HG03342 (cell line): ENCODE measurements at regions not wholly inside any gene's neighbourhood (a gene's known extent, or its start where the extent isn't known, plus 50 kb on each side); places are given as distances from the start of the nearest gene placed in this dataset.
"Not testable (repeated sequence)": the region's sequence is repeated elsewhere in the genome, so short reads cannot be mapped to it uniquely, and the experiment has no call there.

Experiments used
- ATAC-seq: cut with Tn5 transposase; IDR thresholded peaks from one replicate; pipeline ENCODE4 v1.9.1; 2021; ENCODE audit warnings: mild to moderate bottlenecking, moderate library complexity; ENCODE audit not compliant: unreplicated experiment

GRCh38 chr16:65717846-65718245 is 596.0 kb upstream of the CDH11 start:
- ATAC-seq, result no peak

GRCh38 chr16:65716737-65717700 is 595.2 kb upstream of the CDH11 start:
- ATAC-seq, result no peak

- ATAC-seq, result no peak
Measured at GRCh38 chr16:65713181-65713808, 591.4 kb upstream of the CDH11 start.

- ATAC-seq, result no peak
Measured at GRCh38 chr16:65710107-65710506, 588.2 kb upstream of the CDH11 start.

- no peak for ATAC-seq
Measured at GRCh38 chr16:65704866-65705265, 583.0 kb upstream of the CDH11 start.

- ATAC-seq, result no peak
Measured at GRCh38 chr16:65702707-65703402, 581.0 kb upstream of the CDH11 start.

- no peak for ATAC-seq
Measured at GRCh38 chr16:65700596-65700995, 578.7 kb upstream of the CDH11 start.

GRCh38 chr16:65698791-65699321 is 577.0 kb upstream of the CDH11 start:
- no peak for ATAC-seq

- no peak for ATAC-seq
Measured at GRCh38 chr16:65697521-65697920, 575.7 kb upstream of the CDH11 start.

GRCh38 chr16:65697065-65697464 is 575.2 kb upstream of the CDH11 start:
- ATAC-seq, result no peak

GRCh38 chr16:65691846-65692245 is 570.0 kb upstream of the CDH11 start:
- not testable (repeated sequence) for ATAC-seq

- ATAC-seq, result no peak
Measured at GRCh38 chr16:65689726-65690125, 567.9 kb upstream of the CDH11 start.

GRCh38 chr16:65688301-65688700 is 566.4 kb upstream of the CDH11 start:
- ATAC-seq, result no peak

GRCh38 chr16:65684230-65684629 is 562.4 kb upstream of the CDH11 start:
- ATAC-seq, result no peak

- no peak for ATAC-seq
Measured at GRCh38 chr16:65681406-65681805, 559.5 kb upstream of the CDH11 start.

- ATAC-seq, result no peak
Measured at GRCh38 chr16:65679785-65680184, 557.9 kb upstream of the CDH11 start.

GRCh38 chr16:65675161-65675560 is 553.3 kb upstream of the CDH11 start:
- ATAC-seq, result no peak

- no peak for ATAC-seq
Measured at GRCh38 chr16:65672960-65673359, 551.1 kb upstream of the CDH11 start.

- ATAC-seq, result no peak
Measured at GRCh38 chr16:65671071-65671470, 549.2 kb upstream of the CDH11 start.

- no peak for ATAC-seq
Measured at GRCh38 chr16:65668064-65668595, 546.3 kb upstream of the CDH11 start.

GRCh38 chr16:65667011-65667578 is 545.2 kb upstream of the CDH11 start:
- no peak for ATAC-seq
